ENCODE measurements at regions not wholly inside any gene's neighbourhood (a gene's known extent, or its start where the extent isn't known, plus 50 kb on each side); places are given as distances from the start of the nearest gene placed in this dataset.

GRCh38 chr2:126317790-126318431, 338.0 kb upstream of the GYPC start:
- TF ChIP-seq CREM (IDR thresholded peaks at IDR 0.05; ENCODE audit: low read depth) (no peak), KDM1A (IDR thresholded peaks at IDR 0.05; ENCODE audit: borderline replicate concordance) (no peak)

Measured in GM12878 (cell line).